ENCODE measurements at regions not wholly inside any gene's neighbourhood (a gene's known extent, or its start where the extent isn't known, plus 50 kb on each side); places are given as distances from the start of the nearest gene placed in this dataset.

GRCh38 chr2:195359043-195359735 is 297.8 kb upstream of the SLC39A10 start:
- H4K20me1 ChIP-seq (ENCODE audit: insufficient read depth, low read length) = no peaks in the 10 kb centered on the region
- Mint-ChIP-seq H3K4me1 (no peaks in the 10 kb centered on the region), H3K36me3 (no peaks in the 10 kb centered on the region), H3K4me3 (no peak overlapping the region), H3K27ac (no peak overlapping the region), H3K9me3 (peaks cover 4 to 18% (median 10%) of the 10 kb centered on the region in 7 donors), H3K27me3 (ENCODE audit: low read depth in 3 of 3) (peaks cover 0 to 3% (median 0%) of the 10 kb centered on the region in 3 donors)
- no peak overlapping the region for H2AFZ ChIP-seq (ENCODE audit: insufficient read depth, low read depth, low read length, poor library complexity, severe bottlenecking)
- H3K9me3 ChIP-seq (replicated peaks in 1 of 2; ENCODE audit: control insufficient read depth in 1 of 2, insufficient read depth in 1 of 2, low read length in 2 of 2) = peaks cover 0 to 3% of the 10 kb centered on the region in 2 donors
- H3K27ac ChIP-seq (ENCODE audit: low read depth in 1 of 2, low read length in 2 of 2) = no peak overlapping the region
- H3K4me2 ChIP-seq (replicated peaks; ENCODE audit: extremely low read depth, low read length, poor library complexity, severe bottlenecking) = no peak overlapping the region
- H3K9ac ChIP-seq (ENCODE audit: insufficient read depth, low read length, poor library complexity, severe bottlenecking) = no peak overlapping the region
- no peak for TF ChIP-seq CTCF (IDR thresholded peaks at IDR 0.05)
- H3K4me1 ChIP-seq (ENCODE audit: control insufficient read depth in 1 of 2, insufficient read depth in 2 of 2, low read length in 2 of 2) = no peaks in the 10 kb centered on the region
- H3K27me3 ChIP-seq (ENCODE audit: control insufficient read depth in 2 of 2, insufficient read depth in 2 of 2, low read length in 2 of 2) = no peaks in the 10 kb centered on the region
- DNase-seq = no peak
- no peaks in the 10 kb centered on the region for H3K36me3 ChIP-seq (replicated peaks in 1 of 2; ENCODE audit: control insufficient read depth in 1 of 2, insufficient read depth in 2 of 2, low read length in 2 of 2)
- no peaks in the 10 kb centered on the region for H3K79me2 ChIP-seq (ENCODE audit: insufficient read depth, low read length)
- intact Hi-C loops (cut with micrococcal nuclease) = no loop called here
- WGBS (ENCODE audit: insufficient coverage) = 100% methylated on average over 3 of the region's 7 CpGs
- no peak overlapping the region for H3K4me3 ChIP-seq (replicated peaks in 1 of 3; ENCODE audit: low read depth in 2 of 3, low read length in 3 of 3)

GRCh38 chr2:195356920-195357440 is 300.0 kb upstream of the SLC39A10 start:
- H2AFZ ChIP-seq (ENCODE audit: insufficient read depth, low read depth, low read length, poor library complexity, severe bottlenecking) = no peak overlapping the region
- no peak overlapping the region for H3K4me3 Mint-ChIP-seq
- H4K20me1 ChIP-seq (ENCODE audit: insufficient read depth, low read length) = no peaks in the 10 kb centered on the region
- no peak for TF ChIP-seq CTCF (IDR thresholded peaks at IDR 0.05)
- no peak overlapping the region for H3K9ac ChIP-seq (ENCODE audit: insufficient read depth, low read length, poor library complexity, severe bottlenecking)
- DNase-seq = no peak
- H3K27me3 ChIP-seq (ENCODE audit: control insufficient read depth in 2 of 2, insufficient read depth in 2 of 2, low read length in 2 of 2) = no peaks in the 10 kb centered on the region
- no peaks in the 10 kb centered on the region for H3K36me3 ChIP-seq (replicated peaks in 1 of 2; ENCODE audit: control insufficient read depth in 1 of 2, insufficient read depth in 2 of 2, low read length in 2 of 2)
- H3K9me3 ChIP-seq (replicated peaks in 1 of 2; ENCODE audit: control insufficient read depth in 1 of 2, insufficient read depth in 1 of 2, low read length in 2 of 2) = peaks cover 0 to 3% of the 10 kb centered on the region in 2 donors
- no peak overlapping the region for H3K27ac ChIP-seq (ENCODE audit: low read depth in 1 of 2, low read length in 2 of 2)
- intact Hi-C loops (cut with micrococcal nuclease) = no loop called here
- no peak overlapping the region for H3K27ac Mint-ChIP-seq
- H3K36me3 Mint-ChIP-seq = no peaks in the 10 kb centered on the region
- H3K4me2 ChIP-seq (replicated peaks; ENCODE audit: extremely low read depth, low read length, poor library complexity, severe bottlenecking) = no peak overlapping the region
- peaks cover 4% of the 10 kb centered on the region for H3K4me1 Mint-ChIP-seq
- H3K4me1 ChIP-seq (ENCODE audit: control insufficient read depth in 1 of 2, insufficient read depth in 2 of 2, low read length in 2 of 2) = no peaks in the 10 kb centered on the region
- H3K9me3 Mint-ChIP-seq = peaks cover 4 to 18% (median 10%) of the 10 kb centered on the region in 7 donors
- H3K4me3 ChIP-seq (replicated peaks in 1 of 3; ENCODE audit: low read depth in 2 of 3, low read length in 3 of 3) = no peak overlapping the region
- H3K27me3 Mint-ChIP-seq (ENCODE audit: low read depth in 3 of 3) = peaks cover 0 to 1% (median 0%) of the 10 kb centered on the region in 3 donors
- H3K79me2 ChIP-seq (ENCODE audit: insufficient read depth, low read length) = no peaks in the 10 kb centered on the region
- WGBS (ENCODE audit: insufficient coverage) = 86% methylated on average over 2 of the region's 4 CpGs

Data from CD14-positive monocyte (primary cell).